ENCODE measurements at regions not wholly inside any gene's neighbourhood (a gene's known extent, or its start where the extent isn't known, plus 50 kb on each side); places are given as distances from the start of the nearest gene placed in this dataset.
A peak's percentile ranks its signal among the peaks of the same experiment; 100 is the strongest.

- no peak for TF ChIP-seq ZNF462 (CRISPR knock-in tag; IDR thresholded peaks at IDR 0.05)
Observed at GRCh38 chr18:57918601-57919000, 115.5 kb upstream of the ATP8B1 start (continued).

GRCh38 chr18:57916684-57917083 is 113.6 kb upstream of the ATP8B1 start:
- Mint-ChIP-seq H3K27ac (no peak overlapping the region), H3K36me3 (ENCODE audit: low read depth) (no peaks in the 10 kb centered on the region), H3K4me3 (no peak overlapping the region), H3K9me3 (no peaks in the 10 kb centered on the region), H3K4me1 (peaks cover 12% of the 10 kb centered on the region), H3K27me3 (ENCODE audit: insufficient read depth, low read depth, poor library complexity) (peaks cover 7% of the 10 kb centered on the region)
- Histone ChIP-seq H3K4me2 (no peak overlapping the region), H3K4me1 (ENCODE audit: insufficient read depth) (no peaks in the 10 kb centered on the region; the same call in 1 of the 2 replicates), H3K4me3 (no peak overlapping the region), H3F3A (replicated peaks; ENCODE audit: low read depth) (no peaks in the 10 kb centered on the region), H3K27me3 (ENCODE audit: insufficient read depth) (no peaks in the 10 kb centered on the region), H3K27ac (ENCODE audit: low read depth) (no peak overlapping the region), H3K36me3 (ENCODE audit: insufficient read depth) (no peaks in the 10 kb centered on the region), H4K20me1 (replicated peaks; ENCODE audit: insufficient read depth) (no peaks in the 10 kb centered on the region), H2AFZ (peak overlapping the region; percentile 86; the same call in 1 of the 2 replicates), H3K79me2 (replicated peaks; ENCODE audit: insufficient read depth) (no peaks in the 10 kb centered on the region), H3K9me2 (ENCODE audit: insufficient read depth) (peaks cover 5% of the 10 kb centered on the region; the same call in 1 of the 2 replicates)
- DNase-seq (ENCODE audit: low spot score) (no peak), ATAC-seq (no peak)
- TF ChIP-seq EZH2 (IDR thresholded peaks at IDR 0.05; ENCODE audit: low read depth, unreplicated experiment), result no peak
- TF ChIP-seq ZNF331 (CRISPR knock-in tag; IDR thresholded peaks at IDR 0.05; ENCODE audit: low read depth), result no peak
- no peak for TF ChIP-seq NANOG (IDR thresholded peaks at IDR 0.05; ENCODE audit: borderline replicate concordance)
- TF ChIP-seq REST (IDR thresholded peaks at IDR 0.05; ENCODE audit: unreplicated experiment), result no peak
- no peak for TF ChIP-seq EZH2phosphoT487 (IDR thresholded peaks at IDR 0.05; ENCODE audit: unreplicated experiment)
- no peak for TF ChIP-seq CREB1 (CRISPR knock-in tag; IDR thresholded peaks at IDR 0.05; ENCODE audit: low read depth)
- TF ChIP-seq STAT1 (IDR thresholded peaks at IDR 0.05; ENCODE audit: unreplicated experiment), result no peak
